Epidermal melanocyte (primary cell): ENCODE measurements at regions not wholly inside any gene's neighbourhood (a gene's known extent, or its start where the extent isn't known, plus 50 kb on each side); places are given as distances from the start of the nearest gene placed in this dataset.

Experiments
- DNase-seq: peaks from one replicate; pipeline ENCODE4 v3.0.0; 2011; ENCODE audit warnings: low spot score; ENCODE audit not compliant: insufficient read length

- DNase-seq: no peak
Measured at GRCh38 chr7:18200855-18201254, 173.2 kb upstream of the PRPS1L1 start.

GRCh38 chr7:18201350-18201749 is 173.7 kb upstream of the PRPS1L1 start:
- DNase-seq: no peak

GRCh38 chr7:18202315-18203045 is 174.8 kb upstream of the PRPS1L1 start:
- no peak for DNase-seq

- no peak for DNase-seq
Measured at GRCh38 chr7:18206331-18206730, 178.7 kb upstream of the PRPS1L1 start.

- no peak for DNase-seq
Measured at GRCh38 chr7:18208921-18209320, 181.3 kb upstream of the PRPS1L1 start.

GRCh38 chr7:18210377-18210776 is 182.7 kb upstream of the PRPS1L1 start:
- no peak for DNase-seq

GRCh38 chr7:18210788-18211187 is 183.1 kb upstream of the PRPS1L1 start:
- no peak for DNase-seq

GRCh38 chr7:18212308-18212707 is 184.7 kb upstream of the PRPS1L1 start:
- DNase-seq: no peak

GRCh38 chr7:18212758-18213157 is 185.1 kb upstream of the PRPS1L1 start:
- no peak for DNase-seq

- DNase-seq: no peak
Measured at GRCh38 chr7:18213652-18214051, 186.0 kb upstream of the PRPS1L1 start.

- DNase-seq: no peak
Measured at GRCh38 chr7:18216270-18216669, 188.6 kb upstream of the PRPS1L1 start.

GRCh38 chr7:18221377-18222293 is 194.0 kb upstream of the PRPS1L1 start:
- no peak for DNase-seq

- no peak for DNase-seq
Measured at GRCh38 chr7:18222636-18223035, 195.0 kb upstream of the PRPS1L1 start.

- DNase-seq: no peak
Measured at GRCh38 chr7:18224138-18224537, 196.5 kb upstream of the PRPS1L1 start.

- DNase-seq: no peak
Measured at GRCh38 chr7:18225067-18225466, 197.4 kb upstream of the PRPS1L1 start.

- no peak for DNase-seq
Measured at GRCh38 chr7:18226598-18226997, 199.0 kb upstream of the PRPS1L1 start.

GRCh38 chr7:18228686-18229085 is 201.0 kb upstream of the PRPS1L1 start:
- no peak for DNase-seq

- no peak for DNase-seq
Measured at GRCh38 chr7:18230271-18230670, 202.6 kb upstream of the PRPS1L1 start.

- no peak for DNase-seq
Measured at GRCh38 chr7:18231854-18232253, 204.2 kb upstream of the PRPS1L1 start.

- no peak for DNase-seq
Measured at GRCh38 chr7:18234519-18234918, 206.9 kb upstream of the PRPS1L1 start.

GRCh38 chr7:18235819-18236218 is 208.2 kb upstream of the PRPS1L1 start:
- DNase-seq: no peak

GRCh38 chr7:18239212-18239611 is 211.6 kb upstream of the PRPS1L1 start:
- DNase-seq: no peak
